HCT116 (cell line): ENCODE measurements at regions not wholly inside any gene's neighbourhood (a gene's known extent, or its start where the extent isn't known, plus 50 kb on each side); places are given as distances from the start of the nearest gene placed in this dataset.

Source experiments
- ATAC-seq: fragments of 200-7000 bp; cut with Tn5 transposase; 2 replicates; pipeline ENCODE4 v1.9.1; 2020; ENCODE audit warnings: mild to moderate bottlenecking, moderate library complexity
- BruUV-seq: library from RNA; stranded (reverse); fragments of 400-500 nt; replicated peaks from 2 replicates; lab custom pipeline; 2021; lab: Mats Ljungman, UMichigan
- CTCF ChIA-PET: fragments of 300-600 bp; sonication (Branson Sonifier 250); formaldehyde crosslinking; loops from one replicate; lab custom pipeline; 2021; ENCODE audit warnings: antibody characterized with exemption; lab: Charles Lee
- POLR2A ChIA-PET: fragments of 300-600, 350-600 bp; sonication (Branson Sonifier 250); formaldehyde crosslinking; loops from one replicate; lab custom pipeline; 2021; ENCODE audit warnings: antibody characterized with exemption; lab: Charles Lee
- RAD21 ChIA-PET, 2 experiments: fragments of 300-600 bp; sonication (Branson Sonifier 250); formaldehyde crosslinking; loops; one replicate each; lab custom pipeline; 2023; ENCODE audit warnings: low total read pairs in 2 of 2; ENCODE audit not compliant: uncharacterized antibody in 2 of 2, unreplicated experiment in 2 of 2, low non-redundant PET in 1 of 2; lab: Charles Lee
- DNase-seq: peaks from one replicate; pipeline ENCODE4 v3.0.0-alpha.2; 2010; ENCODE audit warnings: low read depth, low spot score
- H2AFZ ChIP-seq: fragments of 200-600 bp; shearing (Covaris generic), sonication (generic); 2 replicates; pipeline ENCODE4 v1.6.1; 2017; ENCODE audit warnings: low read depth, mixed run types, mixed read lengths, antibody characterized with exemption, low read length; ENCODE audit not compliant: poor library complexity, severe bottlenecking
- H3K27ac ChIP-seq: 2 replicates; pipeline ENCODE4 v1.5.1; 2012; ENCODE audit warnings: low read depth, low read length
- H3K27me3 ChIP-seq: fragments of 200-600 bp; sonication (generic); 2 replicates; pipeline ENCODE4 v1.6.1; 2016; ENCODE audit warnings: mixed run types, low read length, mixed read lengths; ENCODE audit not compliant: insufficient read depth
- H3K36me3 ChIP-seq, 2 experiments: fragments of 200-500 bp in 1 of 2; fragments of 200-600 bp in 1 of 2; sonication (Bioruptor generic) in 1 of 2; sonication (generic) in 1 of 2; 2 replicates each; pipeline versions ENCODE4 v1.5.1 to v1.6.1; 2014 to 2016; ENCODE audit warnings: low read length in 2 of 2, inconsistent platforms in 1 of 2, mixed read lengths in 1 of 2, mixed run types in 1 of 2; ENCODE audit not compliant: insufficient read depth in 2 of 2, control insufficient read depth in 1 of 2
- H3K4me1 ChIP-seq, 2 experiments: fragments of 200-600 bp in 1 of 2; sonication (generic) in 1 of 2; 2 replicates each; pipeline versions ENCODE4 v1.5.1 to v1.6.1; 2012 to 2017; ENCODE audit warnings: low read length in 2 of 2, inconsistent platforms in 1 of 2, mild to moderate bottlenecking in 1 of 2, mixed read lengths in 1 of 2, mixed run types in 1 of 2, moderate library complexity in 1 of 2; ENCODE audit not compliant: insufficient read depth in 2 of 2, control insufficient read depth in 1 of 2
- H3K4me2 ChIP-seq: fragments of 200-600 bp; sonication (generic); 2 replicates; pipeline ENCODE4 v1.6.1; 2017; ENCODE audit warnings: mixed run types, low read length, mixed read lengths
- H3K4me3 ChIP-seq, 2 experiments: fragments of 200-600 bp in 1 of 2; sonication (generic) in 1 of 2; replicated peaks in 1 of 2; 2 replicates each; pipeline ENCODE4 v1.5.1; 2011 to 2016; ENCODE audit warnings: low read length in 2 of 2, control low read depth in 1 of 2, low read depth in 1 of 2, mild to moderate bottlenecking in 1 of 2, mixed read lengths in 1 of 2, mixed run types in 1 of 2
- H3K79me2 ChIP-seq: fragments of 200-600 bp; sonication (generic); 2 replicates; pipeline ENCODE4 v1.6.1; 2017; ENCODE audit warnings: mild to moderate bottlenecking, mixed run types, low read length, moderate library complexity, mixed read lengths; ENCODE audit not compliant: insufficient read depth
- H3K9ac ChIP-seq: fragments of 200-600 bp; sonication (generic); 2 replicates; pipeline ENCODE4 v1.6.1; 2016; ENCODE audit warnings: low read length, mixed read lengths
- H3K9me2 ChIP-seq: fragments of 200-600 bp; sonication (generic), shearing (Covaris generic); 2 replicates; pipeline ENCODE4 v1.6.1; 2017; ENCODE audit warnings: mixed run types, mild to moderate bottlenecking, moderate library complexity; ENCODE audit not compliant: insufficient read depth
- H3K9me3 ChIP-seq, 2 experiments: fragments of 200-500 bp in 1 of 2; fragments of 200-600 bp in 1 of 2; sonication (Bioruptor generic) in 1 of 2; sonication (generic) in 1 of 2; 2 replicates each; pipeline ENCODE4 v1.6.1; 2014 to 2017; ENCODE audit warnings: low read length in 2 of 2, mixed read lengths in 2 of 2, inconsistent platforms in 1 of 2, low read depth in 1 of 2, mild to moderate bottlenecking in 1 of 2, mixed run types in 1 of 2, moderate library complexity in 1 of 2; ENCODE audit not compliant: control insufficient read depth in 1 of 2, insufficient read depth in 1 of 2
- H4K20me1 ChIP-seq: fragments of 200-600 bp; sonication (generic), shearing (Covaris generic); 2 replicates; pipeline ENCODE4 v1.6.1; 2017; ENCODE audit warnings: mixed run types, mild to moderate bottlenecking, moderate library complexity; ENCODE audit not compliant: insufficient read depth
- CBX3 ChIP-seq: IDR thresholded peaks from 2 replicates; pipeline ENCODE4 v1.6.1; 2012; ENCODE audit warnings: low read depth
- FOSL1 ChIP-seq: IDR thresholded peaks from 2 replicates; pipeline ENCODE4 v1.6.1; 2012; ENCODE audit warnings: low read depth
- SIN3A ChIP-seq: IDR thresholded peaks from 2 replicates; pipeline ENCODE4 v1.6.1; 2012; ENCODE audit warnings: low read depth
- TCF7L2 ChIP-seq: IDR thresholded peaks from 2 replicates; pipeline ENCODE4 v1.7.0; 2011; ENCODE audit warnings: borderline replicate concordance, inconsistent platforms; ENCODE audit not compliant: insufficient read depth, insufficient read length; ENCODE audit errors: extremely low read depth
- ZNF274 ChIP-seq: fragments of 200-500 bp; sonication (Bioruptor generic); IDR thresholded peaks from 2 replicates; pipeline ENCODE4 v1.6.1; 2014; ENCODE audit warnings: mild to moderate bottlenecking, low read depth, low read length, inconsistent platforms
- intact Hi-C: fragments of 100-400 bp; cut with micrococcal nuclease; formaldehyde crosslinking; loops from 2 replicates; pipeline ENCODE4 v1.10.0; 2022
- TF ChIP-seq, protein P1 (sequence below): IDR thresholded peaks from 2 replicates; pipeline ENCODE4 v1.6.1; 2012; ENCODE audit warnings: low read depth

GRCh38 chr20:12670301-12670700 is 338.5 kb upstream of the SPTLC3 start (continued):
- TF ChIP-seq, protein P1, sequence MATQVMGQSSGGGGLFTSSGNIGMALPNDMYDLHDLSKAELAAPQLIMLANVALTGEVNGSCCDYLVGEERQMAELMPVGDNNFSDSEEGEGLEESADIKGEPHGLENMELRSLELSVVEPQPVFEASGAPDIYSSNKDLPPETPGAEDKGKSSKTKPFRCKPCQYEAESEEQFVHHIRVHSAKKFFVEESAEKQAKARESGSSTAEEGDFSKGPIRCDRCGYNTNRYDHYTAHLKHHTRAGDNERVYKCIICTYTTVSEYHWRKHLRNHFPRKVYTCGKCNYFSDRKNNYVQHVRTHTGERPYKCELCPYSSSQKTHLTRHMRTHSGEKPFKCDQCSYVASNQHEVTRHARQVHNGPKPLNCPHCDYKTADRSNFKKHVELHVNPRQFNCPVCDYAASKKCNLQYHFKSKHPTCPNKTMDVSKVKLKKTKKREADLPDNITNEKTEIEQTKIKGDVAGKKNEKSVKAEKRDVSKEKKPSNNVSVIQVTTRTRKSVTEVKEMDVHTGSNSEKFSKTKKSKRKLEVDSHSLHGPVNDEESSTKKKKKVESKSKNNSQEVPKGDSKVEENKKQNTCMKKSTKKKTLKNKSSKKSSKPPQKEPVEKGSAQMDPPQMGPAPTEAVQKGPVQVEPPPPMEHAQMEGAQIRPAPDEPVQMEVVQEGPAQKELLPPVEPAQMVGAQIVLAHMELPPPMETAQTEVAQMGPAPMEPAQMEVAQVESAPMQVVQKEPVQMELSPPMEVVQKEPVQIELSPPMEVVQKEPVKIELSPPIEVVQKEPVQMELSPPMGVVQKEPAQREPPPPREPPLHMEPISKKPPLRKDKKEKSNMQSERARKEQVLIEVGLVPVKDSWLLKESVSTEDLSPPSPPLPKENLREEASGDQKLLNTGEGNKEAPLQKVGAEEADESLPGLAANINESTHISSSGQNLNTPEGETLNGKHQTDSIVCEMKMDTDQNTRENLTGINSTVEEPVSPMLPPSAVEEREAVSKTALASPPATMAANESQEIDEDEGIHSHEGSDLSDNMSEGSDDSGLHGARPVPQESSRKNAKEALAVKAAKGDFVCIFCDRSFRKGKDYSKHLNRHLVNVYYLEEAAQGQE: no peak

DNA sequence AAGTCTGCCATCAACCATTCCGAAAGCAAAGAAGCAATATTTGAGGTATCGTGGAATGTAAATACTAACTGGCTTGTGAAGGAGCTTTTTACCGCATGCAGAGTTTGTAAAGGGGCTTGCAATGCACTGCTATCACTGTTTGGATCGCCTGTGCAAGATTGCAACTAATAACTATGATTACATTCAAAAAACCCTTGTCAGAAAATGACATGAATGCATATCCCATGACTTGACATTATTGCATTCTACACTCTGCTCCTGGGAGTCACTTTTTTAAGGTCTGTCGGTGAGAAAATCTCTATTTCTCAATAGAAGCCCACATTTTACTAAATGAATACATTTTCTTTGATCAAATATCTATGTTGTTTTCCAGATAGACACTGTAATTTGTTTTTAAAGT is 335.4 kb upstream of the SPTLC3 start:
- no peak overlapping the region for H3K4me2 ChIP-seq
- no peaks in the 10 kb centered on the region for H3K36me3 ChIP-seq
- H3K9ac ChIP-seq: no peak overlapping the region
- H2AFZ ChIP-seq: no peak overlapping the region
- intact Hi-C loops: no loop called here
- no TSS peak for BruUV-seq
- no peak for DNase-seq
- H3K4me1 ChIP-seq: no peaks in the 10 kb centered on the region
- H3K27ac ChIP-seq: no peak overlapping the region
- ATAC-seq: no peak
- H4K20me1 ChIP-seq: no peaks in the 10 kb centered on the region
- ChIA-PET RAD21 (no interaction called here), POLR2A (no interaction called here), CTCF (no interaction called here)
- H3K4me3 ChIP-seq: no peak overlapping the region
- H3K79me2 ChIP-seq: no peaks in the 10 kb centered on the region
- TF ChIP-seq ZNF274 (no peak), FOSL1 (no peak), CBX3 (no peak), TCF7L2 (no peak), SIN3A (no peak)
- H3K27me3 ChIP-seq: no peaks in the 10 kb centered on the region
- H3K9me3 ChIP-seq: peaks cover 12 to 29% of the 10 kb centered on the region in 2 experiments; a peak in 2 of 4 replicates
- no peaks in the 10 kb centered on the region for H3K9me2 ChIP-seq
